Ovary (tissue), 7 donors: ENCODE measurements at regions not wholly inside any gene's neighbourhood (a gene's known extent, or its start where the extent isn't known, plus 50 kb on each side); places are given as distances from the start of the nearest gene placed in this dataset.
"Not testable (repeated sequence)": the region's sequence is repeated elsewhere in the genome, so short reads cannot be mapped to it uniquely, and the experiment has no call there.

ENCODE experiments used
- DNase-seq, 5 donors: peaks; one replicate each; pipeline ENCODE4 v3.0.0-alpha.2; 2019 to 2020
- H3K27ac ChIP-seq, 2 donors: fragments of 200-600 bp; one replicate each; pipeline versions ENCODE4 v1.5.1 to v1.8.0; 2019 to 2022
- H3K27me3 ChIP-seq: fragments of 200-600 bp; one replicate; pipeline ENCODE4 v1.8.0; 2022
- H3K36me3 ChIP-seq: fragments of 200-600 bp; sonication (generic); one replicate; pipeline ENCODE4 v1.5.1; 2019
- H3K4me1 ChIP-seq: one replicate; pipeline ENCODE4 v1.8.1; 2013; ENCODE audit warnings: mild to moderate bottlenecking, moderate library complexity; ENCODE audit not compliant: insufficient read depth
- H3K4me3 ChIP-seq: fragments of 200-600 bp; sonication (generic); one replicate; pipeline ENCODE4 v1.5.1; 2017
- H3K9me3 ChIP-seq, 2 donors: fragments of 200-600 bp in 1 of 2; sonication (generic) in 1 of 2; one replicate each; pipeline versions ENCODE4 v1.5.1 to v1.8.1; 2013 to 2019; ENCODE audit warnings: mild to moderate bottlenecking in 1 of 2, moderate library complexity in 1 of 2
- EP300 ChIP-seq: sonication (generic); formaldehyde crosslinking; IDR thresholded peaks from one replicate; pipeline ENCODE4 v1.6.1; 2017; ENCODE audit warnings: antibody characterized with exemption
- POLR2A ChIP-seq: fragments of 450-650 bp; IDR thresholded peaks from one replicate; pipeline ENCODE4 v1.6.1; 2017; ENCODE audit warnings: antibody characterized with exemption, mild to moderate bottlenecking, moderate library complexity
- WGBS, 3 donors: extraction: QIAGEN DNeasy Blood & Tissue Kit in 1 of 3; methylation state at CpG; one replicate each; pipeline versions ENCODE4 v1.1.5 to v1.1.7; 2013 to 2017; 5-methylcytosine and 5-hydroxymethylcytosine counted together
- intact Hi-C, 4 donors: fragments of 100-400 bp; cut with DNase I; formaldehyde crosslinking; loops; one replicate each; pipeline versions ENCODE4 v1.11.0 to v1.15.1; 2022 to 2023
- TF ChIP-seq, protein P1 (sequence below), 3 donors: fragments of 450-650 bp in 2 of 3; fragments of 200-600 bp in 1 of 3; IDR thresholded peaks; one replicate each; pipeline versions ENCODE4 v1.5.1 to v1.8.0; 2016 to 2022; ENCODE audit warnings: antibody characterized with exemption in 3 of 3, mild to moderate bottlenecking in 1 of 3
- donor health status: DM: no; HTN: no; CAD: no; lungs with moderate emphysema.
- donor health status: DM: no; HTN: no; CAD: no.
- donor health status: Bipolar disorder and iron deficiency.
- donor health status: DM: no; HTN: no; CAD: no.
- donor health status: DM: yes; HTN: yes; CAD: no.

DNA sequence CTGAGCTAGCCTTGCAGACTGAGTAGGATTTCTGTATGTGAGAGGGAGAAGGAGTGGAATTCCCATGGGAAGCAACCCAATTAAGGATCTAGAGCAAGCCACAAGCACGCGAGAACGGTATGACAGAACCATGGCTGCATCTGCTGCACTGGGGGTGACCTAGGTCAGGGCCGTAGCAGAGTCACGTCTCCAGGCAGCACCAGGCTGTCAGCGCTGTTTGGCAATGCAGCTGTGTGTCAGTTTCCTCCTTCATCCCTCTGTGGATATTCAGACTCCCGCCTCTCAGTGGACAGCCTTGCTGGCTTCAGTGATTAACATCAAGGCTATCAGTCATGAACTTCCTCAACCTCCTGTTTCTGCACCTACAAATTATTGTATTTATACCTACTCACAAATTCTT lies 118.1 kb upstream of the PPP2R5A start:
- WGBS, 3 donors, result 4 to 11% (median 6%) methylated on average over 6 to 7 of the region's 7 CpGs
- Histone ChIP-seq H3K27me3 (no peaks in the 10 kb centered on the region), H3K4me1 (peaks cover 3% of the 10 kb centered on the region), H3K36me3 (no peaks in the 10 kb centered on the region), H3K27ac (no peak overlapping the region), H3K4me3 (no peak overlapping the region), H3K9me3 (no peaks in the 10 kb centered on the region)
- intact Hi-C loops, result no loop called here
- DNase-seq, result peak in 1 of 5 donors; percentile 21
- TF ChIP-seq EP300 (no peak), POLR2A (no peak)
- TF ChIP-seq, protein P1, sequence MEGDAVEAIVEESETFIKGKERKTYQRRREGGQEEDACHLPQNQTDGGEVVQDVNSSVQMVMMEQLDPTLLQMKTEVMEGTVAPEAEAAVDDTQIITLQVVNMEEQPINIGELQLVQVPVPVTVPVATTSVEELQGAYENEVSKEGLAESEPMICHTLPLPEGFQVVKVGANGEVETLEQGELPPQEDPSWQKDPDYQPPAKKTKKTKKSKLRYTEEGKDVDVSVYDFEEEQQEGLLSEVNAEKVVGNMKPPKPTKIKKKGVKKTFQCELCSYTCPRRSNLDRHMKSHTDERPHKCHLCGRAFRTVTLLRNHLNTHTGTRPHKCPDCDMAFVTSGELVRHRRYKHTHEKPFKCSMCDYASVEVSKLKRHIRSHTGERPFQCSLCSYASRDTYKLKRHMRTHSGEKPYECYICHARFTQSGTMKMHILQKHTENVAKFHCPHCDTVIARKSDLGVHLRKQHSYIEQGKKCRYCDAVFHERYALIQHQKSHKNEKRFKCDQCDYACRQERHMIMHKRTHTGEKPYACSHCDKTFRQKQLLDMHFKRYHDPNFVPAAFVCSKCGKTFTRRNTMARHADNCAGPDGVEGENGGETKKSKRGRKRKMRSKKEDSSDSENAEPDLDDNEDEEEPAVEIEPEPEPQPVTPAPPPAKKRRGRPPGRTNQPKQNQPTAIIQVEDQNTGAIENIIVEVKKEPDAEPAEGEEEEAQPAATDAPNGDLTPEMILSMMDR (IDR thresholded peaks at IDR 0.05), result no peak

DNA sequence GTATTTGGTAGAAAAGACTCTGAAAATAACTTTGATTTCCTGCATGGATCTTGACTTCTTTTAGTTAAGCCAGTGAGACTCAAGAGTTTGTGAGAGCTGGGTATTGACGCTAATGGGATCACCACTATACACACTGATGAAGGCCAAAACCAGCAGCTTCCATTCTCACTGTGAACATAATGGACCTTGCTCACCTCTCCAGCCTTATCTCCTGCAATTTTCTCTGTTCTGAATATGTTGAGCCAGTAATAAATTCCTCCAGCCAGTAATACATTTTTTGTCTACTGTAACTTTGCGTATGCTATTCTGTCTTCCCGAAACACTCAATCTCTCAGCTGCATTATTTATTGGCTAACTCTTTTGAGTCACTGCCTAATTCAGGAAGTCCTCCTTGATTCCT lies 111.6 kb upstream of the PPP2R5A start:
- no peaks in the 10 kb centered on the region for H3K9me3 ChIP-seq
- WGBS, 3 donors, result 75 to 96% (median 93%) methylated on average over 3 of the region's 3 CpGs
- no peak for DNase-seq
- no peaks in the 10 kb centered on the region for H3K4me1 ChIP-seq
- no peaks in the 10 kb centered on the region for H3K27me3 ChIP-seq
- H3K4me3 ChIP-seq, result no peak overlapping the region
- TF ChIP-seq EP300 (no peak), POLR2A (no peak)
- TF ChIP-seq, protein P1 (IDR thresholded peaks at IDR 0.05), result no peak
- H3K36me3 ChIP-seq, result no peaks in the 10 kb centered on the region
- no peak overlapping the region for H3K27ac ChIP-seq
- intact Hi-C loops, result no loop called here

DNA sequence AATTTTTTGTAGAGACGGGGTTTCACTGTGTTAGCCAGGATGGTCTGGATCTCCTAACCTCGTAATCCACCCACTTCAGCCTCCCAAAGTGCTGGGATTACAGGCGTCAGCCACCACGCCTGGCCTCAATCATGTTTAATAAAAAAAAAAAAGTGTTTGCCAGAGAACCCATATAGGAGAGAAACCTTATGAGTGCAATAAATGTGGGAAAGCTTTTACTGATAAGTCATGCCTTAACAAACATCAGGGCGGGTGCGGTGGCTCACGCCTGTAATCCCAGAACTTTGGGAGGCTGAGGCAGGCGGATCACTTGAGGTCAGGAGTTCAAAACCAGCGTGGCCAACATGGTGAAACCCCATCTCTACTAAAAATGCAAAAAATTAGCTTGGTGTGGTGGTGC lies 110.9 kb upstream of the PPP2R5A start:
- WGBS, 3 donors, result 93 to 96% (median 95%) methylated on average over 9 of the region's 9 CpGs

DNA sequence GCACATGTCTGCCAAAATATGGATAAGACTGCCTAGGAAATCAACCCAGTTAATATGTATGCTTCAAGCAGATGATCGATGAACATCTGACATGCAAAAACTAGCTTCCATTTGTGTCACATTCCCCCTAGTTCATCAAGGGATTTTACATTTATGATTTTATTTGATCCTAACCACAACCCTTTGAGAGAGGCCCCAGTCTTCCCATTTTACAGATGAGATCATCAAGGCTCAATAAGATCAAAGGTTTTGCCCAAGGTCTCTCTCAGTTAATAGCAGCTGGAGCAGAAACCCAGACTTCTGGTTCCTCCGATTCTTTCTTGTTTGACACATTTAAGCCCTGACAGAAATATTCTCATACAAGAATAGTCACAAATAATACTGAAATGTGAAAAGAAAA lies 107.7 kb upstream of the PPP2R5A start:
- TF ChIP-seq, protein P1 (IDR thresholded peaks at IDR 0.05), result no peak
- no peak for TF ChIP-seq POLR2A
- no peak for TF ChIP-seq EP300
- H3K9me3 ChIP-seq, result no peaks in the 10 kb centered on the region
- WGBS, 3 donors, result 96 to 98% (median 98%) methylated on average over 2 of the region's 2 CpGs
- no peaks in the 10 kb centered on the region for H3K4me1 ChIP-seq
- no peaks in the 10 kb centered on the region for H3K36me3 ChIP-seq
- intact Hi-C loops, result no loop called here
- H3K4me3 ChIP-seq, result no peak overlapping the region
- no peaks in the 10 kb centered on the region for H3K27me3 ChIP-seq
- DNase-seq, result no peak
- H3K27ac ChIP-seq, result no peak overlapping the region

More for the DNA sequence above, 110.9 kb upstream of the PPP2R5A start:
- intact Hi-C loops, H3K27ac ChIP-seq, H3K27me3 ChIP-seq, DNase-seq, H3K9me3 ChIP-seq, H3K4me1 ChIP-seq, H3K4me3 ChIP-seq, H3K36me3 ChIP-seq: not testable (repeated sequence)

DNA sequence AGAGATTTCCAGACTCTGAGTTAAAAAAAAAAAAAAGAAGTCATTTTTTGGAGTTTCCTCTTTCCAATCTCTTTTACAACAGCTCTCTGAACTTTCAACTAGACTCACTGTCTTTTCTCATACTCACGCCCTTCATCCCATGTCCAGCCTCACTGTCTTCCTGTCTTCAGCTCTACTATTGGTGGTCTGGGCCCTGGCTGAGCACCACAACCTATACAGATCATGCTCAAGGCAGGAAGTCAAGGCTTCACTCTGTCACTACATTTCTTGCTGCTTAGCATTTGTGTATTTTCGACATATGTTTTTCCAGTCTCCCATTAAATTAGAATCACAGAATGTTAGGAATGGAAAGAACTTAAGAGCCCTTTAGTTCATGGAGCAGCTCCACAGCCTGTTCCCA lies 106.4 kb upstream of the PPP2R5A start:
- TF ChIP-seq, protein P1 (IDR thresholded peaks at IDR 0.05), result no peak
- TF ChIP-seq POLR2A, result no peak
- TF ChIP-seq EP300, result no peak
- Histone ChIP-seq H3K36me3 (no peaks in the 10 kb centered on the region), H3K27ac (no peak overlapping the region), H3K4me1 (no peaks in the 10 kb centered on the region), H3K27me3 (no peaks in the 10 kb centered on the region), H3K9me3 (no peaks in the 10 kb centered on the region), H3K4me3 (no peak overlapping the region)
- intact Hi-C loops, result no loop called here
- WGBS, 3 donors, result 60 to 69% (median 66%) methylated on average over 2 of the region's 2 CpGs
- no peak for DNase-seq
